GM21381 (cell line): ENCODE measurements at regions not wholly inside any gene's neighbourhood (a gene's known extent, or its start where the extent isn't known, plus 50 kb on each side); places are given as distances from the start of the nearest gene placed in this dataset.

Experiments
- ATAC-seq: cut with Tn5 transposase; IDR thresholded peaks from one replicate; pipeline ENCODE4 v1.9.1; 2021; ENCODE audit warnings: mild to moderate bottlenecking, moderate library complexity; ENCODE audit not compliant: unreplicated experiment

DNA sequence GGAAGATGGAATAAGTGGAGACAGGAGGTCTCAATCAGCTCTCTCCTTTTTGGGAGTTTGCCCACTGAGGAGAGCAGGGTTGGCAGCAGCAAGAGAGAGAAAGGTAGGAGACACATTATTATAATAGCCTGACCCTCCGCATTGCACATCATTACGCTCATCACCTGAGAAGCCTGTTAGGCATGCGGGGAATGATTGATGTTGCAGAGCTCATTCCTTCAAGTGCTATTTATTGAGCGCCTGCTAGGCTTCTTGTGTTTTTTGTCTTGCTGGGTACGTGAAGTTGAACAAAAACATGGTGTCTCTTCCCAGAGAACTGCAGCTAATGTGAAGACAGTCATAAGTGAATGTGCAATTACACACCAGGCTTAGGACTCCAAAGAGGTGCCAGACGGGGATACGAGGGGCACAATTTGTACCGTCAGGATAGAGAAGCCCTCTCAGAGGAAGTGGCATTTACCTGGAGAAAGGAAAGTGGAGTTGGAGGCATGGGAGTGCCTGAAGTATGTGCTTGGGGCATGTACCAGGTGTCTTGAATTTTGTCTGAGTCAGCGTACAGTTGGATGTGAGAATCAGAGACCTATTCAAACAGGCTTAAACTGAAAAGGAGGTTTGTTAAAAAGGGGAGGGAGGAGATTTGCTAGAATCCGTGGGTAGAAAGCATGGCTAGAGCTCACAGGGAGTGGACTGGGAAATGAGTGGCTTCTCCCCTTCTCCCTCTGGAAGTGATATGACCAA lies 90.2 kb upstream of the SOD3 start:
- ATAC-seq = no peak

GRCh38 chr4:24713604-24714003 lies 81.8 kb upstream of the SOD3 start:
- ATAC-seq = no peak

GRCh38 chr4:24719615-24720014 lies 75.8 kb upstream of the SOD3 start:
- ATAC-seq = no peak

GRCh38 chr4:24720436-24720835 lies 74.9 kb upstream of the SOD3 start:
- ATAC-seq = no peak

DNA sequence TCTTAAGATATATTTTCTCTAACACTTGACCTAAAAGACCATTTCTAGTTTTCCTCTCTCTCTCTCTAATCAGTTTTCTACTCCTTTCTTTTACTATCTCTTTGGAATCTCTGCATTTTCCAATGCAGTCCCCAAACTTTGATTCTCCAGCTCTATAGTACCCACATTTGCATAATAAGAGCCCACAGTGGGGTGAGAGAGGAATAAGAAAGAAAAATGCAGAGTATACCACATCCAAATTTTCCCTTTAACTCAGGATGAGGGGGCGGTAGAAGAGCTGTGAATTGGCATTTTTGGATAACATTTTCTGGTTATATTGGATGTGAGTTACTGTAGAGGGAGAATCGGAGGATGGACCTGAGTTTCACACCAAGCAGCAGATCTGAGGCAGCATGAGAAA lies 74.4 kb upstream of the SOD3 start:
- no peak for ATAC-seq

- ATAC-seq = no peak
Observed at GRCh38 chr4:24722026-24722568, 73.3 kb upstream of the SOD3 start.

GRCh38 chr4:24727390-24728224 lies 67.8 kb upstream of the SOD3 start:
- no peak for ATAC-seq

DNA sequence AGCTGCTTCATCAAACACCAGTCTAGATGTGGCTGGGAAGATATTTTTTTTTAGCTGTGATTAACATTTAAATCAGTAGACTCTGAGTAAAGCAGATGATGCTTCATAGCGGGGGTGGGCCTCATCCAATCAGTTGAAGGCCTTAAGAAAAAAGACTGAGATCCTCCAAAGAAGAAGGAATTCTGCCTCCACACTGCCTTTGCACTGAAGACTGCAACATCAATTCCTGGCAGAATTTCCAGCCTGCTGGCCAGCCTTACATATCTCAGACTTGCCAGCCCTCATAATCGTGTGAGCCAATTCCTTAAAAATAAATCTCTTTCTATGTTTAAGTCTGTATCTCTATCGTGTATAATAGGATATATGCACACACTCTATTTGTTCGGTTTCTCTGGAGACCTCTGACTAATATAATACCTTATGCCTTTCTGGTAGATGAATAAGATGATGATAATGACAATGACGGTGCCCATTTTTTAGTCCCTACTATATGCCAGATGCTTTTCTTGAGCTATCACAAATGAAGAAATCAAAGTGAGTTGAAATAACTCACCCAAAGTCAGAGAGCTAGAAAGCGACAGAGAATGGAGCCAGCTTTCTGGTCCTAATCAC lies 66.1 kb upstream of the SOD3 start:
- ATAC-seq = no peak

DNA sequence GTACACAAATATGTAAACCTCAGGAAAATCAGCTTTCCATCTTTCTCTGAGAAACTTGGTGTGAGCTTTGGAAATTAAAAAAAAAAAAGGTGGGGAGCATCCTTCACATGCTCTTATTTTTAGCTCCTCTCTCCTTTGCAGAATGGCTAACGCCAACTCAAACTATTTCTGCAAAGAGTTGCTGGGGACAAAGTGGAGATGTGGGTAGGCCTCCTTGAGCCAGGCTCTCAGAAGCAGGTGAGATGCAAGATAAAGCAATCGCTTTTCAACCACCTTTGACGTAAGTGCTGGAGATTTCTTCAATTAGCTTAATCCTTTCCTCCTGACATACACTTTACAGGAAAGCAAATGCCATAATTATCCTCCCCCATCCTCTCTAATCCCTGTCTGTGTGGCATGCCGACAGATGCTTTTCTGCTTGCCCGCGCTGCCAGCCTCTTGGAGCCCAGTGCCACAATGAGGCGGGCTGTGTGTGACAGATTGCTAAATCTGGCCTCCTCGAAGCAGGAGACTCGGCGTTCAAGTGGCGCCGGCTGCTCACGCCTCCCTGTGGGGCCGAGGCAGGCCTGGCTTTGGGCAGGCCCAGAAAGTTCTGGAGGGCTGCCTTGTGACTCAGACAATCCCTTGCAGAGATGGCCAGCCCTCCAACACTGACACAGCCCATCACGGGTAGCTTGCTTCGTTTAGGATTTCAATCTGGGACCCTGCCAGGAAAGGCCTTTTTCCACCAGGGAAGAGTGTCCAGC lies 64.9 kb upstream of the SOD3 start:
- no peak for ATAC-seq

GRCh38 chr4:24731448-24731847 lies 63.9 kb upstream of the SOD3 start:
- no peak for ATAC-seq

DNA sequence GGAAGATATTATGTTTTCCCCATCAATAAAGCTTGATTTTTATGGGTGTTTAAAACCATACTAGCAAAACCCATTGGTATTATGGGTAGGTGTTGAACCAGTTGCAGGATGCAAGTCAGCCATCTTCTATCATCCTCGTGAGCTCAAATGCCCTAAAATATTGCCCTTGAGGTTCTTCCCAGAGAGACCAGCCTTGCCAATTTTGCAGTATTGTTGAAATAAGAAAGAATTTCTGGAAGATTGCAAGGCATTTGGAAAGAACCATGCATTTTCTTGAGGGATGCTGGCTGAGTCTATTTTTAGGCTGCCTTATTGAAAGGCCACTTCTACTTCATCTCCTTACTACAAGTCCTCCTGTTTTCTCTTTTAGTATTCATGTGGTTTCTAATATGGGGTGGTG lies 60.9 kb upstream of the SOD3 start:
- ATAC-seq = no peak

DNA sequence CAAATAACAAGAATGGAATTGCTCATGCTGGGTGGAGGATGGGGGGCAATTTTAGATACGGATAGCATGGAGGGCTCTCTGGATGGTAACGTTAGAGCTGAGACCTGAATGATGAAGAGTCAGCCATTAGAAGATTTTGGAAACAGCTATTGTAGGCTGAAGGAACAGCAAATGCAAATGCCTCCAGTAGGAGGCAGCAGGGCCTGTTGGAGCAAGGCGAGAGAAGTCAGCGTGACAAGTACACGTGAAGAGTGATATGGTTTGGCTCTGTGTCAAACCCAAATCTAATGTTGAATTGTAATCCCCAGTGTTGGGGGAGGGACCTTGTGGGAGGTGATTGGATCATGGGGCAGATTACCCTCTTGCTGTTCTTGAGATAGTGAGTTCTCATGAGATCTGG lies 59.3 kb upstream of the SOD3 start:
- ATAC-seq = no peak

DNA sequence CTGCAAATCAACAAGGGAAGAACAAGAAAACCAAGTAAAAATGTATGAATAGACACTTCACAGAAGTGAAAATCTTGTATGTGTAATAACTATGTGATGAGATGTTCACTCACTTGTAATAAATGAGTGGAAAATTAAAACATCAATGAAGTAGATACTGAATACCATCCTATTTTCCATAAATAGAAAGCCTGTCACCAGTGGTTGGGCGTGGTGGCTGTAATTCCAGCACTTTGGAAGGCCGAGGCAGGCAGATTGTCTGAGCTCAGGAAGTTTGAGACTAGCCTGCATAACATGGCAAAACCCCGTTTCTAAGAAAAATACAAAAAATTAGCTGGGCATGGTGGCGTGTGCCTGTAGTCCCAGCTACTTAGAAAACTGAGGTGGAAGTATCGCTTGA lies 53.5 kb upstream of the SOD3 start:
- no peak for ATAC-seq

DNA sequence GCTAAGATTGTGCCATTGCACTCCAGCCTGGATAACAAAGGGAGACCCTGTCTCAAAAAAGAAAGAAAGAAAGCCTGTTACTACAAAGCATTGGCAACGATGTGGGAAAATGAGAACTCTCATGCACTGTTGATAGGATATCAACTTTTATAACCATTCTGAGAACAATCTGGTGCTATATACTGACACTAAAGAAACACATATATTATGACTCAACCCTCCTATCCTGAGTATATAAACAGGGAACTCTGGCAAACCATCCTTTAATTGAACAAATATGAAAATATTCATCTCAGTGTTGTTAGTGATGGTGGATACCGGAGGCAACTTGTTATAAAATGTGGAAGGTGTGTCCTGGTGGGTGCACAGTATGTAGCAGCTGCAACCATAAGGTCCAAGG lies 53.0 kb upstream of the SOD3 start:
- ATAC-seq = no peak

DNA sequence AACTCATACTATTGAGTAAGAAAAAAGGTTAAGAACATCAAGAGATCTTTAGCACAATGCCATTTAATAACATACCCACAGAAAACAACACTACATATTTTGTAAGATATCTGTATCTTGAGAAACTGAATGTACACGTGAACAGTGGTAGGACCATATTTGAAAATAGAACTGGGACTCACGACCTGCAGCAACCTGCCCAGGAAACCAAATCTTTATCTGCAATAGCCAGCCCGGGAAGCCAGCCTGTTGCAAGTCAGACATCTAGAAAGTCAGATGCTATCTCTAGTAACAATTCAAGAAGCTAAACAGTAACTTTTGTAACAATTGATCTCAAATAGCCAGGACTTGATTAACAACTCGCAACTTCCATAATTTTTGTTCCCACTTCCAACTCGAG lies 52.6 kb upstream of the SOD3 start:
- ATAC-seq = no peak

- no peak for ATAC-seq
Observed at GRCh38 chr4:24743206-24743605, 52.2 kb upstream of the SOD3 start.

- ATAC-seq = no peak
Observed at GRCh38 chr4:24743927-24744326, 51.4 kb upstream of the SOD3 start.

GRCh38 chr4:24745172-24745895 lies 50.0 kb upstream of the SOD3 start:
- no peak for ATAC-seq
